BE2C (cell line): ENCODE measurements at regions not wholly inside any gene's neighbourhood (a gene's known extent, or its start where the extent isn't known, plus 50 kb on each side); places are given as distances from the start of the nearest gene placed in this dataset.

ENCODE experiments used
- DNase-seq: peaks from one replicate; pipeline ENCODE4 v3.0.0-alpha.2; 2020
- H3K27me3 ChIP-seq: fragments of 250-450 bp; sonication (Bioruptor Pico); 2 replicates; pipeline ENCODE4 v1.5.1; 2020; ENCODE audit warnings: mild to moderate bottlenecking
- H3K36me3 ChIP-seq: fragments of 250-450 bp; sonication (Bioruptor Pico); 2 replicates; pipeline ENCODE4 v1.5.1; 2020; ENCODE audit warnings: mild to moderate bottlenecking
- H3K4me1 ChIP-seq: fragments of 250-450 bp; sonication (Bioruptor Pico); 2 replicates; pipeline ENCODE4 v1.5.1; 2020
- H3K4me3 ChIP-seq: 2 replicates; pipeline ENCODE4 v1.5.1; 2011; ENCODE audit warnings: low read depth, low read length
- H3K9me3 ChIP-seq: fragments of 250-450 bp; sonication (Bioruptor Pico); 2 replicates; pipeline ENCODE4 v1.5.1; 2020
- CTCF ChIP-seq: IDR thresholded peaks from 2 replicates; pipeline ENCODE4 v1.5.1; 2012; ENCODE audit warnings: mild to moderate bottlenecking, low read depth, low read length

- Histone ChIP-seq H3K36me3 (no peaks in the 10 kb centered on the region), H3K27me3 (no peaks in the 10 kb centered on the region), H3K4me1 (no peaks in the 10 kb centered on the region), H3K9me3 (no peaks in the 10 kb centered on the region), H3K4me3 (no peak overlapping the region)
- DNase-seq: no peak
- TF ChIP-seq CTCF: no peak
Measured at GRCh38 chr2:7448578-7449264, 531.5 kb downstream of the RNF144A start.

- no peak for DNase-seq
- Histone ChIP-seq H3K27me3 (no peaks in the 10 kb centered on the region), H3K9me3 (no peaks in the 10 kb centered on the region), H3K4me3 (no peak overlapping the region), H3K36me3 (no peaks in the 10 kb centered on the region), H3K4me1 (no peaks in the 10 kb centered on the region)
- TF ChIP-seq CTCF: no peak
Measured at GRCh38 chr2:7449298-7449697, 532.1 kb downstream of the RNF144A start.

- Histone ChIP-seq H3K4me3 (no peak overlapping the region), H3K4me1 (no peaks in the 10 kb centered on the region), H3K9me3 (no peaks in the 10 kb centered on the region), H3K36me3 (no peaks in the 10 kb centered on the region), H3K27me3 (no peaks in the 10 kb centered on the region)
- no peak for TF ChIP-seq CTCF
- no peak for DNase-seq
Measured at GRCh38 chr2:7450188-7450832, 533.1 kb downstream of the RNF144A start.

GRCh38 chr2:7450833-7451190, 533.6 kb downstream of the RNF144A start:
- H3K4me3 ChIP-seq: no peak overlapping the region
- no peaks in the 10 kb centered on the region for H3K36me3 ChIP-seq

GRCh38 chr2:7452110-7452876, 535.1 kb downstream of the RNF144A start:
- Histone ChIP-seq H3K36me3 (no peaks in the 10 kb centered on the region), H3K4me1 (no peaks in the 10 kb centered on the region), H3K4me3 (no peak overlapping the region), H3K9me3 (no peaks in the 10 kb centered on the region), H3K27me3 (no peaks in the 10 kb centered on the region)
- DNase-seq: no peak
- TF ChIP-seq CTCF: no peak

More at GRCh38 chr2:7450833-7451190, 533.6 kb downstream of the RNF144A start:
- Histone ChIP-seq H3K4me1 (no peaks in the 10 kb centered on the region), H3K9me3 (no peaks in the 10 kb centered on the region), H3K27me3 (no peaks in the 10 kb centered on the region)
- no peak for TF ChIP-seq CTCF
- no peak for DNase-seq

- no peaks in the 10 kb centered on the region for H3K4me1 ChIP-seq
- H3K4me3 ChIP-seq: no peak overlapping the region
- DNase-seq: no peak
- no peaks in the 10 kb centered on the region for H3K36me3 ChIP-seq
- no peaks in the 10 kb centered on the region for H3K27me3 ChIP-seq
- TF ChIP-seq CTCF: no peak
- H3K9me3 ChIP-seq: no peaks in the 10 kb centered on the region
Measured at GRCh38 chr2:7454592-7454991, 537.4 kb downstream of the RNF144A start.
